ENCODE measurements at regions not wholly inside any gene's neighbourhood (a gene's known extent, or its start where the extent isn't known, plus 50 kb on each side); places are given as distances from the start of the nearest gene placed in this dataset.
"Not testable (repeated sequence)": the region's sequence is repeated elsewhere in the genome, so short reads cannot be mapped to it uniquely, and the experiment has no call there.

DNA sequence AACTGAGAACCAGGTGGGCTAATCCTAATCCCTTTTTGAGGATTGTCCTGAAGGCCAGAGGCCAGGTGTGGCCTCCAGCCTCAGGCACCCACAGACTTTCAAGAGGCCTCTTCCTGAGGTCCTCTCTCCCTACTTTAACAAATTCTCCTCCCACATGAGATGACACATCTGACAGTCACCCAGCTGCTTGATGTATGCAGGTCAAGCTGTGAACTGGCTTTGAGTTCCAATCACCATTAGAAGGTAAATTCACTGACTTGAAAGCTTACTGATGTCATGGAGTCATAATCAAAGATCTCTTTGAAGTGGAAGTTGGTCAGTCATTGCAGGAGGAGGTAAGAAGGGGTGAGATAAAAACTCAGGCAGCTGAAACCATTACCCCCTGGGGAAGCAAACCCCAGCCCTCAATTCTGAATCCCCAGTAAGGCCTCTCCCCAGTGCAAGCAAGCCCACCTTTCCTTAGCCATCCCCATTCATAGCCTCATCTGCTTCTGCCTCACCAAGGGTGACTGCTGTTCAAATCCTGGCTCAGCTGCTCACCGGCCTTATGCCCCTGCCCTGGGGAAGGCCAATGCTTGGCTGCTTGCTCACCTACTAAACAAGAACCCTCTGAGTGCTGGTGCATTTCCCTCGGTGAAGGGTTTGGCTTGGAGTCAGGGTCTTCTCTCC is 196.3 kb downstream of the BCL2L11 start:
- H3K9me3 ChIP-seq (ENCODE audit: insufficient read depth in 2 of 2, low read depth in 1 of 2, low read length in 1 of 2); H2BK12ac ChIP-seq (ENCODE audit: low read depth, low read length); H3K27ac ChIP-seq (ENCODE audit: low read depth, low read length); H3K56ac ChIP-seq (replicated peaks; ENCODE audit: insufficient read length, low read depth, low read length); FAIRE-seq; H2AFZ ChIP-seq (ENCODE audit: low read length); H3K79me1 ChIP-seq (ENCODE audit: low read depth, low read length); H4K20me1 ChIP-seq (replicated peaks in 1 of 2; ENCODE audit: control insufficient read depth in 1 of 2, insufficient read depth in 2 of 2, low read length in 2 of 2); H3K18ac ChIP-seq (ENCODE audit: extremely low read depth, low read length); H3K23me2 ChIP-seq (ENCODE audit: low read depth, low read length); H2BK20ac ChIP-seq (ENCODE audit: low read length); H3K79me2 ChIP-seq (ENCODE audit: control insufficient read depth in 1 of 2, insufficient read depth in 2 of 2, low read length in 2 of 2); H2BK120ac ChIP-seq (replicated peaks; ENCODE audit: low read depth, low read length); H4K91ac ChIP-seq (replicated peaks; ENCODE audit: insufficient read length, low read length); H3K4me2 ChIP-seq (ENCODE audit: insufficient read depth in 1 of 2, low read depth in 2 of 2, low read length in 2 of 2); H3K23ac ChIP-seq (ENCODE audit: insufficient read length); H3K27me3 ChIP-seq (replicated peaks in 1 of 4; ENCODE audit: control insufficient read depth in 3 of 4, extremely low read depth in 1 of 4, insufficient read depth in 3 of 4, low read length in 3 of 4); H3K36me3 ChIP-seq (ENCODE audit: control insufficient read depth in 2 of 4, insufficient read depth in 4 of 4, low read length in 3 of 4); H4K8ac ChIP-seq (ENCODE audit: extremely low read depth, insufficient read depth, low read length); H3K14ac ChIP-seq (ENCODE audit: insufficient read length); H3K4me3 ChIP-seq (ENCODE audit: extremely low read depth in 1 of 4, insufficient read depth in 2 of 4, low read depth in 3 of 4, low read length in 4 of 4); H4K5ac ChIP-seq (ENCODE audit: insufficient read length, low read depth, low read length); H3K9ac ChIP-seq (replicated peaks in 1 of 4; ENCODE audit: extremely low read depth in 1 of 4, low read depth in 3 of 4, low read length in 3 of 4); POLR2A ChIA-PET (ENCODE audit: partially characterized antibody); H2AK5ac ChIP-seq (ENCODE audit: low read depth, low read length); H2BK5ac ChIP-seq (ENCODE audit: low read depth, low read length); CTCF ChIA-PET (ENCODE audit: partially characterized antibody); DNase-seq (ENCODE audit: low read depth in 1 of 2, low spot score in 2 of 2); H3K4ac ChIP-seq (replicated peaks; ENCODE audit: insufficient read length, low read depth, low read length); H3K4me1 ChIP-seq (replicated peaks in 1 of 4; ENCODE audit: control insufficient read depth in 3 of 4, insufficient read depth in 4 of 4, low read length in 3 of 4); H2BK15ac ChIP-seq (ENCODE audit: low read length): not testable (repeated sequence)
- 92% methylated on average over 1 of the region's 2 CpGs; no CpG with 5 or more reads in 1 of the 2 experiments for WGBS, 2 experiments (ENCODE audit: extremely low coverage in 1 of 2, insufficient coverage in 1 of 2, insufficient read length in 1 of 2, insufficient replicate concordance in 2 of 2, low coverage in 1 of 2, low lambda C conversion rate in 2 of 2, missing lambda C conversion rate in 1 of 2)

- H2BK120ac ChIP-seq (replicated peaks; ENCODE audit: low read depth, low read length); H3K27me3 ChIP-seq (replicated peaks in 1 of 4; ENCODE audit: control insufficient read depth in 3 of 4, extremely low read depth in 1 of 4, insufficient read depth in 3 of 4, low read length in 3 of 4); H3K79me1 ChIP-seq (ENCODE audit: low read depth, low read length); H2BK12ac ChIP-seq (ENCODE audit: low read depth, low read length); H2BK20ac ChIP-seq (ENCODE audit: low read length); H3K14ac ChIP-seq (ENCODE audit: insufficient read length); CTCF ChIA-PET (ENCODE audit: partially characterized antibody); FAIRE-seq; POLR2A ChIA-PET (ENCODE audit: partially characterized antibody); H3K79me2 ChIP-seq (ENCODE audit: control insufficient read depth in 1 of 2, insufficient read depth in 2 of 2, low read length in 2 of 2); H3K9ac ChIP-seq (replicated peaks in 1 of 4; ENCODE audit: extremely low read depth in 1 of 4, low read depth in 3 of 4, low read length in 3 of 4); DNase-seq (ENCODE audit: low read depth in 1 of 2, low spot score in 2 of 2); H4K20me1 ChIP-seq (replicated peaks in 1 of 2; ENCODE audit: control insufficient read depth in 1 of 2, insufficient read depth in 2 of 2, low read length in 2 of 2); H4K5ac ChIP-seq (ENCODE audit: insufficient read length, low read depth, low read length); H3K4me3 ChIP-seq (ENCODE audit: extremely low read depth in 1 of 4, insufficient read depth in 2 of 4, low read depth in 3 of 4, low read length in 4 of 4); H3K27ac ChIP-seq (ENCODE audit: low read depth, low read length); H2BK15ac ChIP-seq (ENCODE audit: low read length); H3K4ac ChIP-seq (replicated peaks; ENCODE audit: insufficient read length, low read depth, low read length); H3K36me3 ChIP-seq (ENCODE audit: control insufficient read depth in 2 of 4, insufficient read depth in 4 of 4, low read length in 3 of 4); H3K23ac ChIP-seq (ENCODE audit: insufficient read length); H2AK5ac ChIP-seq (ENCODE audit: low read depth, low read length); H3K23me2 ChIP-seq (ENCODE audit: low read depth, low read length); H3K4me1 ChIP-seq (replicated peaks in 1 of 4; ENCODE audit: control insufficient read depth in 3 of 4, insufficient read depth in 4 of 4, low read length in 3 of 4); H4K8ac ChIP-seq (ENCODE audit: extremely low read depth, insufficient read depth, low read length); H2BK5ac ChIP-seq (ENCODE audit: low read depth, low read length); H3K9me3 ChIP-seq (ENCODE audit: insufficient read depth in 2 of 2, low read depth in 1 of 2, low read length in 1 of 2); H3K4me2 ChIP-seq (ENCODE audit: insufficient read depth in 1 of 2, low read depth in 2 of 2, low read length in 2 of 2); H4K91ac ChIP-seq (replicated peaks; ENCODE audit: insufficient read length, low read length); H3K18ac ChIP-seq (ENCODE audit: extremely low read depth, low read length); H3K56ac ChIP-seq (replicated peaks; ENCODE audit: insufficient read length, low read depth, low read length); H2AFZ ChIP-seq (ENCODE audit: low read length): not testable (repeated sequence)
- WGBS, 2 experiments (ENCODE audit: extremely low coverage in 1 of 2, insufficient coverage in 1 of 2, insufficient read length in 1 of 2, insufficient replicate concordance in 2 of 2, low coverage in 1 of 2, low lambda C conversion rate in 2 of 2, missing lambda C conversion rate in 1 of 2) = 100% methylated on average over 1 of the region's 6 CpGs; no CpG with 5 or more reads in 1 of the 2 experiments
These were observed 198.8 kb downstream of the BCL2L11 start for GRCh38 chr2:111319552-111319951.

Measured in H1 (cell line).